GM23338 (cell line): ENCODE measurements at regions not wholly inside any gene's neighbourhood (a gene's known extent, or its start where the extent isn't known, plus 50 kb on each side); places are given as distances from the start of the nearest gene placed in this dataset.

Source experiments
- CREB1 ChIP-seq: fragments of 250-450 bp; sonication (Bioruptor Pico); IDR thresholded peaks from 2 replicates; pipeline ENCODE4 v1.5.0; 2020; ENCODE audit warnings: low read depth, mild to moderate bottlenecking, moderate library complexity
- CTCF ChIP-seq, 2 experiments: fragments of 200-600 bp in 1 of 2; sonication (generic) in 1 of 2; conservative IDR thresholded peaks; 2 replicates each; pipeline versions ENCODE4 v1.5.1 to v1.6.1; 2016 to 2017; ENCODE audit warnings: antibody characterized with exemption in 2 of 2, low read depth in 2 of 2, mild to moderate bottlenecking in 2 of 2, moderate library complexity in 1 of 2
- ETS1 ChIP-seq: IDR thresholded peaks from 2 replicates; pipeline ENCODE4 v1.6.1; 2016; ENCODE audit warnings: antibody characterized with exemption
- EZH2 ChIP-seq: fragments of 200-600 bp; sonication (generic); IDR thresholded peaks from one replicate; pipeline ENCODE4 v1.8.0; 2017; ENCODE audit warnings: antibody characterized with exemption, mild to moderate bottlenecking, low read depth; ENCODE audit not compliant: unreplicated experiment
- EZH2phosphoT487 ChIP-seq: fragments of 200-600 bp; sonication (generic); IDR thresholded peaks from one replicate; pipeline ENCODE4 v1.8.1; 2018; ENCODE audit warnings: antibody characterized with exemption; ENCODE audit not compliant: unreplicated experiment
- JUNB ChIP-seq: IDR thresholded peaks from one replicate; pipeline ENCODE4 v1.6.1; 2016; ENCODE audit warnings: antibody characterized with exemption; ENCODE audit not compliant: unreplicated experiment
- NANOG ChIP-seq: IDR thresholded peaks from 2 replicates; pipeline ENCODE4 v1.6.1; 2016; ENCODE audit warnings: antibody characterized with exemption, borderline replicate concordance
- POLR2AphosphoS5 ChIP-seq: IDR thresholded peaks from 2 replicates; pipeline ENCODE4 v1.6.1; 2016; ENCODE audit warnings: antibody characterized with exemption, low read depth
- REST ChIP-seq: IDR thresholded peaks from one replicate; pipeline ENCODE4 v1.6.1; 2018; ENCODE audit warnings: antibody characterized with exemption; ENCODE audit not compliant: unreplicated experiment
- STAT1 ChIP-seq: IDR thresholded peaks from one replicate; pipeline ENCODE4 v1.6.1; 2016; ENCODE audit warnings: antibody characterized with exemption; ENCODE audit not compliant: unreplicated experiment
- ZNF114 ChIP-seq: fragments of 250-450 bp; sonication (Bioruptor Pico); IDR thresholded peaks from 2 replicates; pipeline ENCODE4 v1.5.0; 2020; ENCODE audit warnings: mild to moderate bottlenecking, moderate library complexity
- ZNF331 ChIP-seq: fragments of 250-450 bp; sonication (Bioruptor Pico); IDR thresholded peaks from 2 replicates; pipeline ENCODE4 v1.5.0; 2020; ENCODE audit warnings: low read depth, mild to moderate bottlenecking, moderate library complexity
- TF ChIP-seq, protein P1 (sequence below): fragments of 250-450 bp; sonication (Bioruptor Pico); IDR thresholded peaks from 2 replicates; pipeline ENCODE4 v1.5.0; 2020; ENCODE audit warnings: mild to moderate bottlenecking, moderate library complexity

DNA sequence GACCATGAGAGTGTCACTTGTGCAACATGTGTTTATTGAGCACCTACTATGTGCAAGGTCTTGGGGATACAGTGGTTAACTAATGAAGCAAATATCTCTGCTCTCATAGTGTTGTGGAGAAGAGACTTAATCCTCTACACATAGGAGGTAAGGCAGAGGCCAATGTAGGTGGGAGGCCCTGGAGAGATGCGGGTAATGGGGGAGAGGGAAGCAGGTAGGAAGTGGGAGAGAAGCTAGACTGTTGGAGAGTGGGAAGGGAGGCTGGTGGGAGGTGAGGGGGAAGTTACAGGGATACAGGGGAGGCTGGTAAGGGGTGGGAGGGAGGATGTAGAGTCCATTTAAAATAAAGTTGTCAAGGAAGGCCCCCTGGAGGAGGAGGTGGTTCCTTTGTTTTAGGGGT lies 240.0 kb downstream of the MIAT start:
- TF ChIP-seq JUNB: no peak
- no peak for TF ChIP-seq EZH2
- TF ChIP-seq ZNF114 (CRISPR knock-in tag): no peak
- no peak for TF ChIP-seq CTCF (conservative IDR thresholded peaks at IDR 0.05; ENCODE audit: low read depth in 2 of 2)
- no peak for TF ChIP-seq POLR2AphosphoS5
- no peak for TF ChIP-seq REST
- TF ChIP-seq ETS1: no peak
- TF ChIP-seq EZH2phosphoT487: no peak
- TF ChIP-seq, protein P1, sequence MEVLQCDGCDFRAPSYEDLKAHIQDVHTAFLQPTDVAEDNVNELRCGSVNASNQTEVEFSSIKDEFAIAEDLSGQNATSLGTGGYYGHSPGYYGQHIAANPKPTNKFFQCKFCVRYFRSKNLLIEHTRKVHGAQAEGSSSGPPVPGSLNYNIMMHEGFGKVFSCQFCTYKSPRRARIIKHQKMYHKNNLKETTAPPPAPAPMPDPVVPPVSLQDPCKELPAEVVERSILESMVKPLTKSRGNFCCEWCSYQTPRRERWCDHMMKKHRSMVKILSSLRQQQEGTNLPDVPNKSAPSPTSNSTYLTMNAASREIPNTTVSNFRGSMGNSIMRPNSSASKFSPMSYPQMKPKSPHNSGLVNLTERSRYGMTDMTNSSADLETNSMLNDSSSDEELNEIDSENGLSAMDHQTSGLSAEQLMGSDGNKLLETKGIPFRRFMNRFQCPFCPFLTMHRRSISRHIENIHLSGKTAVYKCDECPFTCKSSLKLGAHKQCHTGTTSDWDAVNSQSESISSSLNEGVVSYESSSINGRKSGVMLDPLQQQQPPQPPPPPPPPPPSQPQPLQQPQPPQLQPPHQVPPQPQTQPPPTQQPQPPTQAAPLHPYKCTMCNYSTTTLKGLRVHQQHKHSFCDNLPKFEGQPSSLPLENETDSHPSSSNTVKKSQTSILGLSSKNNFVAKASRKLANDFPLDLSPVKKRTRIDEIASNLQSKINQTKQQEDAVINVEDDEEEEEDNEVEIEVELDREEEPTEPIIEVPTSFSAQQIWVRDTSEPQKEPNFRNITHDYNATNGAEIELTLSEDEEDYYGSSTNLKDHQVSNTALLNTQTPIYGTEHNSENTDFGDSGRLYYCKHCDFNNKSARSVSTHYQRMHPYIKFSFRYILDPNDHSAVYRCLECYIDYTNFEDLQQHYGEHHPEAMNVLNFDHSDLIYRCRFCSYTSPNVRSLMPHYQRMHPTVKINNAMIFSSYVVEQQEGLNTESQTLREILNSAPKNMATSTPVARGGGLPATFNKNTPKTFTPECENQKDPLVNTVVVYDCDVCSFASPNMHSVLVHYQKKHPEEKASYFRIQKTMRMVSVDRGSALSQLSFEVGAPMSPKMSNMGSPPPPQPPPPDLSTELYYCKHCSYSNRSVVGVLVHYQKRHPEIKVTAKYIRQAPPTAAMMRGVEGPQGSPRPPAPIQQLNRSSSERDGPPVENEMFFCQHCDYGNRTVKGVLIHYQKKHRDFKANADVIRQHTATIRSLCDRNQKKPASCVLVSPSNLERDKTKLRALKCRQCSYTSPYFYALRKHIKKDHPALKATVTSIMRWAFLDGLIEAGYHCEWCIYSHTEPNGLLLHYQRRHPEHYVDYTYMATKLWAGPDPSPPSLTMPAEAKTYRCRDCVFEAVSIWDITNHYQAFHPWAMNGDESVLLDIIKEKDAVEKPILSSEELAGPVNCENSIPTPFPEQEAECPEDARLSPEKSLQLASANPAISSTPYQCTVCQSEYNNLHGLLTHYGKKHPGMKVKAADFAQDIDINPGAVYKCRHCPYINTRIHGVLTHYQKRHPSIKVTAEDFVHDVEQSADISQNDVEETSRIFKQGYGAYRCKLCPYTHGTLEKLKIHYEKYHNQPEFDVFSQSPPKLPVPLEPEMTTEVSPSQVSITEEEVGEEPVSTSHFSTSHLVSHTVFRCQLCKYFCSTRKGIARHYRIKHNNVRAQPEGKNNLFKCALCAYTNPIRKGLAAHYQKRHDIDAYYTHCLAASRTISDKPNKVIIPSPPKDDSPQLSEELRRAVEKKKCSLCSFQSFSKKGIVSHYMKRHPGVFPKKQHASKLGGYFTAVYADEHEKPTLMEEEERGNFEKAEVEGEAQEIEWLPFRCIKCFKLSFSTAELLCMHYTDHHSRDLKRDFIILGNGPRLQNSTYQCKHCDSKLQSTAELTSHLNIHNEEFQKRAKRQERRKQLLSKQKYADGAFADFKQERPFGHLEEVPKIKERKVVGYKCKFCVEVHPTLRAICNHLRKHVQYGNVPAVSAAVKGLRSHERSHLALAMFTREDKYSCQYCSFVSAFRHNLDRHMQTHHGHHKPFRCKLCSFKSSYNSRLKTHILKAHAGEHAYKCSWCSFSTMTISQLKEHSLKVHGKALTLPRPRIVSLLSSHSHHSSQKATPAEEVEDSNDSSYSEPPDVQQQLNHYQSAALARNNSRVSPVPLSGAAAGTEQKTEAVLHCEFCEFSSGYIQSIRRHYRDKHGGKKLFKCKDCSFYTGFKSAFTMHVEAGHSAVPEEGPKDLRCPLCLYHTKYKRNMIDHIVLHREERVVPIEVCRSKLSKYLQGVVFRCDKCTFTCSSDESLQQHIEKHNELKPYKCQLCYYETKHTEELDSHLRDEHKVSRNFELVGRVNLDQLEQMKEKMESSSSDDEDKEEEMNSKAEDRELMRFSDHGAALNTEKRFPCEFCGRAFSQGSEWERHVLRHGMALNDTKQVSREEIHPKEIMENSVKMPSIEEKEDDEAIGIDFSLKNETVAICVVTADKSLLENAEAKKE (CRISPR knock-in tag): no peak
- TF ChIP-seq ZNF331 (CRISPR knock-in tag): no peak
- no peak for TF ChIP-seq CREB1 (CRISPR knock-in tag)
- no peak for TF ChIP-seq STAT1
- no peak for TF ChIP-seq NANOG
